Peyer's patch (tissue), 4 donors: ENCODE measurements at regions not wholly inside any gene's neighbourhood (a gene's known extent, or its start where the extent isn't known, plus 50 kb on each side); places are given as distances from the start of the nearest gene placed in this dataset.
"Not testable (repeated sequence)": the region's sequence is repeated elsewhere in the genome, so short reads cannot be mapped to it uniquely, and the experiment has no call there.

Experiments
- DNase-seq, 3 donors: peaks; one replicate each; pipeline ENCODE4 v3.0.0-alpha.2; 2017 to 2019
- H3K27ac ChIP-seq, 4 donors: fragments of 200-600 bp; sonication (generic); one replicate each; pipeline ENCODE4 v1.5.1; 2016 to 2019
- H3K27me3 ChIP-seq, 2 donors: fragments of 200-600 bp; sonication (generic); one replicate each; pipeline ENCODE4 v1.5.1; 2019
- H3K36me3 ChIP-seq, 3 donors: fragments of 200-600 bp; sonication (generic); one replicate each; pipeline ENCODE4 v1.5.1; 2016 to 2019
- H3K4me1 ChIP-seq, 4 donors: fragments of 200-600 bp; sonication (generic); one replicate each; pipeline ENCODE4 v1.5.1; 2016 to 2019
- H3K4me3 ChIP-seq, 4 donors: fragments of 200-600 bp; sonication (generic); 1 replicate in 3 of 4; 2 replicates in 1 of 4; pipeline ENCODE4 v1.5.1; 2016 to 2019; ENCODE audit warnings: mild to moderate bottlenecking in 1 of 4
- H3K9me3 ChIP-seq, 4 donors: fragments of 200-600 bp; sonication (generic); one replicate each; pipeline ENCODE4 v1.5.1; 2016 to 2019; ENCODE audit warnings: mild to moderate bottlenecking in 1 of 4
- CTCF ChIP-seq, 6 experiments: fragments of 450-650 bp in 4 of 6; fragments of 200-600 bp in 2 of 6; sonication (generic) in 1 of 6; IDR thresholded peaks; one replicate each; pipeline ENCODE4 v1.5.1; 2017 to 2019; ENCODE audit warnings: antibody characterized with exemption in 6 of 6, mild to moderate bottlenecking in 3 of 6, moderate library complexity in 1 of 6
- POLR2A ChIP-seq, 2 donors: fragments of 450-650 bp; IDR thresholded peaks; one replicate each; pipeline ENCODE4 v1.5.1; 2017; ENCODE audit warnings: antibody characterized with exemption in 2 of 2, mild to moderate bottlenecking in 2 of 2, moderate library complexity in 2 of 2

- Histone ChIP-seq H3K36me3 (no peaks in the 10 kb centered on the region), H3K9me3 (no peaks in the 10 kb centered on the region), H3K27ac (no peak overlapping the region), H3K27me3 (no peaks in the 10 kb centered on the region), H3K4me3 (no peak overlapping the region), H3K4me1 (no peaks in the 10 kb centered on the region)
- no peak for DNase-seq
- no peak for TF ChIP-seq POLR2A (IDR thresholded peaks at IDR 0.05)
- no peak for TF ChIP-seq CTCF (IDR thresholded peaks at IDR 0.05)
Measured at GRCh38 chr16:22652463-22652845, 141.8 kb downstream of the NPIPB5 start.

GRCh38 chr16:22653876-22654275 lies 143.2 kb downstream of the NPIPB5 start:
- no peaks in the 10 kb centered on the region for H3K9me3 ChIP-seq
- DNase-seq = no peak
- TF ChIP-seq CTCF (IDR thresholded peaks at IDR 0.05) (no peak), POLR2A (IDR thresholded peaks at IDR 0.05) (no peak)
- no peak overlapping the region for H3K27ac ChIP-seq
- no peaks in the 10 kb centered on the region for H3K27me3 ChIP-seq
- no peaks in the 10 kb centered on the region for H3K36me3 ChIP-seq
- no peaks in the 10 kb centered on the region for H3K4me1 ChIP-seq
- H3K4me3 ChIP-seq = no peak overlapping the region

GRCh38 chr16:22656573-22656972 lies 145.9 kb downstream of the NPIPB5 start:
- not testable (repeated sequence) for H3K4me3 ChIP-seq, H3K36me3 ChIP-seq, H3K9me3 ChIP-seq, H3K27ac ChIP-seq, H3K27me3 ChIP-seq, DNase-seq, H3K4me1 ChIP-seq

- Histone ChIP-seq H3K27ac (no peak overlapping the region), H3K4me1 (no peaks in the 10 kb centered on the region), H3K9me3 (no peaks in the 10 kb centered on the region), H3K36me3 (no peaks in the 10 kb centered on the region), H3K27me3 (no peaks in the 10 kb centered on the region), H3K4me3 (no peak overlapping the region)
- no peak for DNase-seq
- no peak for TF ChIP-seq CTCF (IDR thresholded peaks at IDR 0.05)
- TF ChIP-seq POLR2A (IDR thresholded peaks at IDR 0.05) = no peak
Measured at GRCh38 chr16:22659933-22660332, 149.2 kb downstream of the NPIPB5 start.

GRCh38 chr16:22660441-22661160 lies 149.9 kb downstream of the NPIPB5 start:
- H3K27me3 ChIP-seq = no peaks in the 10 kb centered on the region

More at GRCh38 chr16:22660441-22661160, 149.9 kb downstream of the NPIPB5 start:
- Histone ChIP-seq H3K9me3 (no peaks in the 10 kb centered on the region), H3K4me1 (no peaks in the 10 kb centered on the region), H3K27ac (no peak overlapping the region), H3K36me3 (no peaks in the 10 kb centered on the region), H3K4me3 (no peak overlapping the region)
- TF ChIP-seq CTCF (IDR thresholded peaks at IDR 0.05) (no peak), POLR2A (IDR thresholded peaks at IDR 0.05) (no peak)
- no peak for DNase-seq
